Osteocyte (in vitro differentiated cells): ENCODE measurements at regions not wholly inside any gene's neighbourhood (a gene's known extent, or its start where the extent isn't known, plus 50 kb on each side); places are given as distances from the start of the nearest gene placed in this dataset.
A peak's percentile ranks its signal among the peaks of the same experiment; 100 is the strongest.
"Not testable (repeated sequence)": the region's sequence is repeated elsewhere in the genome, so short reads cannot be mapped to it uniquely, and the experiment has no call there.

ENCODE experiments used
- DNase-seq: peaks from one replicate; pipeline ENCODE4 v3.0.0; 2021; ENCODE audit warnings: mixed read lengths; ENCODE audit not compliant: unreplicated experiment; ENCODE audit errors: extremely low spot score
- H3K27ac Mint-ChIP-seq: one replicate; pipeline ENCODE4 v1.8.0; 2021; ENCODE audit warnings: mild to moderate bottlenecking, mixed read lengths; ENCODE audit not compliant: unreplicated experiment
- H3K27me3 Mint-ChIP-seq: one replicate; pipeline ENCODE4 v1.8.0; 2021; ENCODE audit warnings: mixed read lengths; ENCODE audit not compliant: unreplicated experiment
- H3K36me3 Mint-ChIP-seq: one replicate; pipeline ENCODE4 v1.8.0; 2021; ENCODE audit warnings: mixed read lengths; ENCODE audit not compliant: unreplicated experiment
- H3K4me1 Mint-ChIP-seq: one replicate; pipeline ENCODE4 v1.8.0; 2021; ENCODE audit warnings: mixed read lengths; ENCODE audit not compliant: unreplicated experiment
- H3K4me3 Mint-ChIP-seq: one replicate; pipeline ENCODE4 v1.8.0; 2021; ENCODE audit warnings: mild to moderate bottlenecking, moderate library complexity, mixed read lengths; ENCODE audit not compliant: unreplicated experiment
- H3K9me3 Mint-ChIP-seq: one replicate; pipeline ENCODE4 v1.8.0; 2021; ENCODE audit warnings: mixed read lengths; ENCODE audit not compliant: unreplicated experiment
- CTCF ChIP-seq: fragments of 200-600 bp; sonication (generic); IDR thresholded peaks from 2 replicates; pipeline ENCODE4 v1.5.0; 2021; ENCODE audit warnings: antibody characterized with exemption, mild to moderate bottlenecking, moderate library complexity

DNA sequence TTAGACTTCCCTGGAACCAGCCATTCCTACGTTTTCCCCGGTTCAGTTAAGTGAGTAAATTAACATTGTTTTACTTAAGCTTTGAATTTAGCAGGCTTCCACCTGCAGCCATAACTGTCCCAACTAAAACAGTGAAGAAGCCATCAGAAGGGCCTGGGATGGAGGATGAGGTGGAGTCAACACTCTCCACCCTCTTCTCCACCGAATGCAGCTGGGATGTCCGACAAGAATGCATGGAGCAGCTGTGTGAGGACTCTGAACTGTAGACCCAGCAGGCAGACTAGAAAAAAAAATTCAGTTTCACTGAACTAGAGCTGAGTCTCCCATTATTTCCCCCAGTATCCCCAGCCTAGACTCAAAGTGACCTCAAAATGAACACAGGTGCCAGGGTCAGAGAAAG is 114.8 kb downstream of the C16orf95 start:
- Mint-ChIP-seq H3K36me3 (no peaks in the 10 kb centered on the region), H3K4me3 (no peak overlapping the region), H3K4me1 (peaks cover 85% of the 10 kb centered on the region), H3K27me3 (no peaks in the 10 kb centered on the region), H3K27ac (peak overlapping the region; percentile 97), H3K9me3 (no peaks in the 10 kb centered on the region)
- TF ChIP-seq CTCF, result no peak
- DNase-seq, result no peak

DNA sequence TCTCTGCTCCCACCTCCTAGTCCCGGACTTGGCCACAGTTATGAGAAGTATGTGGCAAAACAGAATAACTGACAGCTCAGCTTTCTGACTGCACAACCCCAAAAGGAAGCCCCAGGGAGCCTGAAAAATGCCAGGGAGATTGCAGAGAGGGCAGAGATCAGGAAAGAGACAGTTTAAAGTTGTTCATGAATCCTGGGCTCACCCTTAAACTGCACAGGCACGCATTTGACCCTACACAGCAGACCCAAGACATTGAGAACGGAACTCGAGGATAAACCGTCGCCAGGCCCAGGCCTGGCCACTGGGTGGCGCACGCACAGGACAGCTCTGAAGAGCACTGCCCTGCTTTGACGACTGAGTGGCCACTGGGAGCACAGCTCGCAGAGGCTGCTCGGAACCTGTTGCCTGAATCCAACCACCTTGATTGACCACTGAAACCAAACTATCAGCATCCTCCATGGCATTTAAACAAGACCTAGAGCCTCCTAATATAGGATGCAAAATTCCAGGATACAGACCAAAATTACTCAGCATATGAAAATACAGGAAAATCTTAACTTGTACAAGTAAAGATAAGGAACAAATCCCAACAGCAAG is 114.0 kb downstream of the C16orf95 start:
- H3K27ac Mint-ChIP-seq, result peak overlapping the region; percentile 97

GRCh38 chr16:87206646-87207451 is 110.3 kb downstream of the C16orf95 start:
- TF ChIP-seq CTCF, result no peak
- no peak for DNase-seq
- H3K27ac Mint-ChIP-seq, result peak overlapping the region; percentile 91

More for the DNA sequence above, 114.0 kb downstream of the C16orf95 start:
- H3K36me3 Mint-ChIP-seq, result no peaks in the 10 kb centered on the region
- peaks cover 88% of the 10 kb centered on the region for H3K4me1 Mint-ChIP-seq
- no peaks in the 10 kb centered on the region for H3K9me3 Mint-ChIP-seq
- no peaks in the 10 kb centered on the region for H3K27me3 Mint-ChIP-seq
- peak overlapping the region; percentile 62 for H3K4me3 Mint-ChIP-seq
- peak; percentile 98 for TF ChIP-seq CTCF
- DNase-seq, result peak; percentile 95

GRCh38 chr16:87207509-87207908 is 109.7 kb downstream of the C16orf95 start:
- no peak for DNase-seq
- TF ChIP-seq CTCF, result no peak
- H3K4me1 Mint-ChIP-seq, result peaks cover 49% of the 10 kb centered on the region
- no peaks in the 10 kb centered on the region for H3K9me3 Mint-ChIP-seq
- H3K36me3 Mint-ChIP-seq, result no peaks in the 10 kb centered on the region
- peak overlapping the region; percentile 91 for H3K27ac Mint-ChIP-seq
- H3K27me3 Mint-ChIP-seq, result no peaks in the 10 kb centered on the region
- H3K4me3 Mint-ChIP-seq, result peak overlapping the region; percentile 2

More at GRCh38 chr16:87206646-87207451, 110.3 kb downstream of the C16orf95 start:
- H3K4me1 Mint-ChIP-seq, result peaks cover 56% of the 10 kb centered on the region
- no peaks in the 10 kb centered on the region for H3K9me3 Mint-ChIP-seq
- peak overlapping the region; percentile 2 for H3K4me3 Mint-ChIP-seq
- H3K36me3 Mint-ChIP-seq, result no peaks in the 10 kb centered on the region
- H3K27me3 Mint-ChIP-seq, result no peaks in the 10 kb centered on the region

- peaks cover 45% of the 10 kb centered on the region for H3K4me1 Mint-ChIP-seq
- peak overlapping the region; percentile 91 for H3K27ac Mint-ChIP-seq
- H3K27me3 Mint-ChIP-seq, result no peaks in the 10 kb centered on the region
- no peaks in the 10 kb centered on the region for H3K9me3 Mint-ChIP-seq
- no peak overlapping the region for H3K4me3 Mint-ChIP-seq
- no peak for DNase-seq
- TF ChIP-seq CTCF, result no peak
- no peaks in the 10 kb centered on the region for H3K36me3 Mint-ChIP-seq
Observed at GRCh38 chr16:87207965-87208364, 109.2 kb downstream of the C16orf95 start.

GRCh38 chr16:87208968-87209367 is 108.2 kb downstream of the C16orf95 start:
- not testable (repeated sequence) for H3K27ac Mint-ChIP-seq, H3K36me3 Mint-ChIP-seq, H3K9me3 Mint-ChIP-seq, H3K4me3 Mint-ChIP-seq, DNase-seq, H3K27me3 Mint-ChIP-seq
- peaks cover 36% of the 10 kb centered on the region for H3K4me1 Mint-ChIP-seq
